NB4 (cell line): ENCODE measurements at regions not wholly inside any gene's neighbourhood (a gene's known extent, or its start where the extent isn't known, plus 50 kb on each side); places are given as distances from the start of the nearest gene placed in this dataset.

Experiments used
- DNase-seq: peaks from one replicate; pipeline ENCODE4 v3.0.0; 2010; ENCODE audit warnings: low read depth
- H3K4me3 ChIP-seq: one replicate; pipeline ENCODE4 v1.5.1; 2011; ENCODE audit warnings: mild to moderate bottlenecking, low read depth, low read length, moderate library complexity
- CTCF ChIP-seq: IDR thresholded peaks from one replicate; pipeline ENCODE4 v1.5.1; 2012; ENCODE audit warnings: low read depth, low read length
- MAX ChIP-seq: IDR thresholded peaks from 2 replicates; pipeline ENCODE4 v1.6.1; 2011; ENCODE audit warnings: low read depth, low read length
- MYC ChIP-seq: IDR thresholded peaks from 2 replicates; pipeline ENCODE4 v1.6.1; 2011; ENCODE audit warnings: low read depth, low read length
- POLR2A ChIP-seq: IDR thresholded peaks from 2 replicates; pipeline ENCODE4 v1.6.1; 2011; ENCODE audit warnings: mild to moderate bottlenecking; ENCODE audit not compliant: insufficient read length; ENCODE audit errors: extremely low read depth

GRCh38 chr3:137820366-137820765 lies 56.3 kb downstream of the SOX14 start:
- DNase-seq: no peak
- no peak for TF ChIP-seq CTCF
- no peak for TF ChIP-seq MYC
- TF ChIP-seq MAX: no peak
- no peak for TF ChIP-seq POLR2A
- no peak overlapping the region for H3K4me3 ChIP-seq

- no peak for TF ChIP-seq CTCF
- no peak for TF ChIP-seq MYC
- TF ChIP-seq MAX: no peak
- H3K4me3 ChIP-seq: no peak overlapping the region
- DNase-seq: no peak
These were observed 71.0 kb downstream of the SOX14 start for GRCh38 chr3:137835096-137835495.

- TF ChIP-seq CTCF (no peak), POLR2A (no peak), MYC (no peak), MAX (no peak)
- no peak for DNase-seq
- H3K4me3 ChIP-seq: no peak overlapping the region
These were observed 81.1 kb downstream of the SOX14 start for GRCh38 chr3:137845194-137845593.

GRCh38 chr3:137845666-137846065 lies 81.6 kb downstream of the SOX14 start:
- no peak for TF ChIP-seq MAX
- H3K4me3 ChIP-seq: no peak overlapping the region
- DNase-seq: no peak

GRCh38 chr3:137852391-137852830 lies 88.3 kb downstream of the SOX14 start:
- no peak overlapping the region for H3K4me3 ChIP-seq
- no peak for DNase-seq
- TF ChIP-seq CTCF (no peak), POLR2A (no peak), MYC (no peak), MAX (no peak)

- no peak for DNase-seq
- TF ChIP-seq CTCF (no peak), MAX (no peak), MYC (no peak), POLR2A (no peak)
- no peak overlapping the region for H3K4me3 ChIP-seq
These were observed 90.6 kb downstream of the SOX14 start for GRCh38 chr3:137854533-137855261.
